RCC 7860 (cell line): ENCODE measurements at regions not wholly inside any gene's neighbourhood (a gene's known extent, or its start where the extent isn't known, plus 50 kb on each side); places are given as distances from the start of the nearest gene placed in this dataset.

Experiments used
- DNase-seq: peaks from one replicate; pipeline ENCODE4 v3.0.0-alpha.2; 2015; ENCODE audit warnings: low spot score
- FAIRE-seq: peaks from 2 replicates; lab custom pipeline; 2012; peaks lifted over from hg19 to GRCh38; lab: Jason Lieb, UNC

DNA sequence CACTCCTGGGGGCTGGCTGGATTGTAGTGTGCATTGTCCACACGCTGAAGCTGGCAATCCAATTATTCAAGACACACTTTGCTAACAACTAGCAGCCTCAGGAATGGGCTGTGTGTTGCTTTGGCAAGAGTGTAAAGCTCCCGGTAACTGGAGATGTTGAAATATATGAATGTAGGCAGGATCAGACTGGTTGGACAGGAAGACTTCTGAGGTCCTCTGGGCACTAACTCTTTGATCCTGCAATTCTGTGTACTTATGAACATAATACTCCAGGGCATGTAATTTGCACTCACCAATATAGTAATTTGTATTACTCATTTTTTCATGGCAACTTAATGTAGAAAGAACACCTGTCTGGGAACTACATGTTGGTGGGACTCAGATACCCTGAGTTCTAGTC, 106.7 kb upstream of the SLC28A3 start:
- no peak for FAIRE-seq
- no peak for DNase-seq

DNA sequence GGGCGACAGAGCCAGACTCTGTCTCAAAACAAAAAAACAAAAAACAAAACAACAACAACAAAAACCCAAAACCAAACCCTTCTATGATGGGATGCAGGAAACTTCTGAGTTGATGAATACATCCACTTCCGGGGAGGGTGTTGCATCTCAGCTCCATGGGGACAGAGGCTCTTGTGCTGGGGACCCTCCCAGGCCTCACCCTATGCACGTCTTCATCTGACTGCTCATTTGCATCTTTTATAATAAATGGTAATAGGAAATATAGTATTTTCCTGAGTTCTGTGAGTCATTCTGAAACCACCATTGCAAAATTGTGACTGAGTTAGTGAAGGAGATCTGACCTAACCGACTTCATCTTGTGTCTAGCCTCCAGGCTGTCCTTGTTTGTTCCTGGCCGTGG, 109.5 kb upstream of the SLC28A3 start:
- no peak for FAIRE-seq
- no peak for DNase-seq

DNA sequence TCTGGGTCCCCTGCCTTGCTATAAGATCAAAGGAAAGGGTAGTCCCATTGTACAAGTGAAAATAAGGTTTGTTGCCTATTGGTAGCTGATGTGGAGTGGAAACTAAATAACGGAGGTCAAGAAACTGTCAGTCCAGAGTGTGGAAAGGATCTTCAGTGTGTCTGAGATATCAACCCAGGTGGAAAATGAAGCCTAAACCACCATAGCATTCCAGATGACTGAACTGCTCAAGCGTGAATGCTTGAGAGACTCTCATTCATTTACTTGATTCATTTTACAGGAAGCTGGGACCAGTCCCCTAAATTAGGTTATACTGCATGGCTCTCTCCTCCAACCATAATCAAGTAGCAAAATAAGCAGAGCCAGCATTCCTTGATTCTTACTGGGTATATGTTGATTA, 116.0 kb upstream of the SLC28A3 start:
- no peak for DNase-seq

DNA sequence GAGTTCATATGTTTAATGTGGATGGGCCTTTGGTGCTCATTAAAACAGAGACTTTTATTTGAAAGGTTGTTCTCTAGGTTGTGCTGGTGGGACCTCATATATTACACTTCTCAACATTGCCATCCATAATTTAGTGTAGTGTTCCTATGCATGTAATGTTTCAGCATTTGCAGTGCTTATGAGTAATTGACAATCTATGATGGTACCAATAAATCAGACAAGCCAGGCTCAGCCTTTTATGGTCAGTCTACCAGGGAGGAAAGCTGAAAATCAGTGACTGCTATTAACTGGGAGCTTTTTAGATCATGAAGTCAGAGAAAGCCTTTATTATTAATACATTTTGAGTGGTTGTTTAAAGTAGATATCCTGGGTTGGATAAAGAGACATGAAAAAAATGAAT, 120.1 kb upstream of the SLC28A3 start:
- FAIRE-seq, result no peak
- no peak for DNase-seq

More for the DNA sequence above, 116.0 kb upstream of the SLC28A3 start:
- no peak for FAIRE-seq

DNA sequence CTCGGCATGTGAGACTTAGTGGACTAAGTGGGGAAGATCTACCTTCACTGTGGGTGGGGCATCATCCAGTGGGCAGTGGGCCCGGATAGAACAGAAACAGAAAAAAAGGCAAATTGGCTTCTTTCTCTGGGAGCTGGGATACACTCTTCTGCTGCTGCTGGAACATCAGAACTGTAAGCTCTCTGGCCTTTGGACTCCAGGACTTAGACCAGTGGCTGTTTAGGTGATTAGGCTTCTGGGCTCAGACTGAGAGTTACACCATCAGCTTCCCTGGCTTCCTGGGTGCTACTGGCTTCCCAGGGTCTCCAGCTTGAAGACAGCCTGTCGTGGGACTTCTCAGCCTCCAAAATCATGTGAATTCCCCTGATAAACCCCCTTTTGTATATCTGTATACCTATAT, 122.7 kb upstream of the SLC28A3 start:
- FAIRE-seq, result no peak
- DNase-seq, result no peak

DNA sequence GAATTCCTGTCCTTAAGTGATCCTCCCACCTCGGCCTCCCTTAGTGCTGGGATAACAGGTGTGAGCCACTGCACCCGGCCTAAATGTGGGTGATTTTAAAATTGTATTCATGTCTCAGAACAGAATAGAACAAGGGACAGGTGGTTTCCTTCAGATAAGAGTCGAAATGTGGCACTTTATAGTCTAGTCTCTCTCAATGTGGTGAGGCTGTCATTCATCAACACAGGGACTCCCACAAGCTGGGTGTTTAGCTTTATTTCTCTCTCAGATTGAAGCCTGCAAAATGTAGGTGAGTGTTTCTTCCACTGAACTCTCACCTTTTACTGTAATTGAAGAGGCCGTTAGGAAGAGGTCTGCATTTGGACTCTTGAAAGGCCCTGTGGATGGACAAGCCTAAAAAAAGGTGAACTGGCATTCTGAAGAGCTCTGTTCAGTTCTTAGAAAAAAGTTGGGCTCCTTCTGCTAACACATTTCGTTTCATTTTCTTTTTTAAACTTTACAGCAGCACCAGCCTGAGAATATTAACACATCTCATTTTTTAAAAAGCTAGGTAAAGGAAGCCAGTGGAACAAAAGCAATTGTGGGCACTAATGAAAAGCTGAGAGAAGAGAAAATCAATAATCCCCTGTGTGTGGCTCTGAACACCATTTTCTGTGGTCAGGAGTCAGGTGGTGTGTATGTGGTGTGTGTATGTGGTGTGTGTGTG, 126.2 kb upstream of the SLC28A3 start:
- no peak for FAIRE-seq
- no peak for DNase-seq

DNA sequence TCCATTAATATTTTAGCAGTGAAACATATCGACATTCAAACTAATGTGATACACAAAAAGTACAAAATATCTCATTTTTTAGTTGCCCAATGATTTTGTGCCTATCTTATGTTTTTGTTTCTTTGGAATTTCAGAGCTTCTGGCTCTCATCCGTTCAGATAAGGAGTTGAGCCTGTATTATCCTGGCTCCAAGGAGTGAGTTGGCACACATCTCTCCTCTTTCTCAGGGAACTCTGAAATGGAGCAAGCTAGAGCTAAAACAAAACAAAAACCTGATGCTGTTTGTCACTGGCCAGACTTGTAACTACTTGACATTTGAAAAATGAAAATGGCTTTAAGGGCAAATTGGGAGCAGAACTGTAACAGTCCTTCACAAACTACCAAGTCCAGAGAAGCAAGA, 131.3 kb upstream of the SLC28A3 start:
- no peak for FAIRE-seq
- no peak for DNase-seq

DNA sequence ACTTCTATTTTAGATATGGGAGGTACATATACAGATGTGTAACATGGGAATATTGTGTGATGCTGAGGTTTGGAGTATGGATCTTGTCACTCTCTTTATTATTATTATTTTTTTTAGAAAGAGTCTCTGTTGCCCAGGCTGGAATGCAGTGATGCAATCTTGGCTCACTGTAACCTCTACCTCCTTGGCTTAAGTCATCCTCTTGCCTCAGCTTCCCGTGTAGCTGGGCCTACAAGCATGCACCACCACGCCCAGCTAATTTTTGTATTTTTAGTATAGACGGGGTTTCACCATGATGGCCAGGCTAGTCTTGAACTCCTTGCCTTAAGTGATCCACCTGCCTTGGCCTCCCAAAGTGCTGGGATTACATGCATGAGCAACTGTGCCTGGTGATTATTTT, 138.4 kb upstream of the SLC28A3 start:
- no peak for DNase-seq
- FAIRE-seq, result no peak

DNA sequence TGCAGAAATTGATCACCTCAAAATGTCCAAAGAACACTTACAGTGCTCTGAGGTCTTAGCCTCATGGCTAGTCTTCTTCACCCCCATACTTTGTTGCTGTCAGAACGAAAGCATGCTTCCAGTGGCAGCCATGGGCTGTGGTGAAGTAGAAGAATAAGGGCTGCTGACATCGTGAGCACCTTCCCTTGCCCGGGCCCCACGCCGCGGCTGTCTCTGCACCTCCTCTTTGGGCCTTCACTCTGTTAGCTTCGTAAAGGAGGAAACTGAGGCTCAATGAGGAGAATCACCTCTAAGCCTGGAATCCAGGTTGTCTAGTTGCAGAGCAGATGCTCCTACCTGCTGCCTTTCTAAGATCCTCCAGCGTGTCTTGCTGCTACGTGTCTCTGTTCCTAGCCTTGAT, 139.5 kb upstream of the SLC28A3 start:
- DNase-seq (no peak), FAIRE-seq (no peak)

DNA sequence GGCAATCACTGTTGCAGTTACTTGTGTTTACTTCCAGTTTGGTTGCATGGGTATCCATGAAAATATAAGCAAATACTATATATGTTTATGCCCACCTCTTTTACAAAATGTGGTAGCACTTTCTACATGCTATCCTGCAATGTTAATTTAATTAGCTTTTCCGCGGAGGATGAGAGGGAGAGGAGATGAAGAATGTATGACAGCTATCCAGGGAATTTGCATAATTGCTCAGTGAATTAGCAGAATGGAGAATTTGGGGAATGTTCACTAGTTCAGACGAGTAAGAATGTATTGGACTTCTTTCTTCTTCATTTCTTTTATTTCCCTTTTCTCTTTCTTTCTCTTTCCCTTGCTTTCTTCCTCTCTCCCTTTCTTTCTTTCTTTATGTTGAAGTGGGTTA, 140.7 kb upstream of the SLC28A3 start:
- FAIRE-seq, result no peak
- no peak for DNase-seq

DNA sequence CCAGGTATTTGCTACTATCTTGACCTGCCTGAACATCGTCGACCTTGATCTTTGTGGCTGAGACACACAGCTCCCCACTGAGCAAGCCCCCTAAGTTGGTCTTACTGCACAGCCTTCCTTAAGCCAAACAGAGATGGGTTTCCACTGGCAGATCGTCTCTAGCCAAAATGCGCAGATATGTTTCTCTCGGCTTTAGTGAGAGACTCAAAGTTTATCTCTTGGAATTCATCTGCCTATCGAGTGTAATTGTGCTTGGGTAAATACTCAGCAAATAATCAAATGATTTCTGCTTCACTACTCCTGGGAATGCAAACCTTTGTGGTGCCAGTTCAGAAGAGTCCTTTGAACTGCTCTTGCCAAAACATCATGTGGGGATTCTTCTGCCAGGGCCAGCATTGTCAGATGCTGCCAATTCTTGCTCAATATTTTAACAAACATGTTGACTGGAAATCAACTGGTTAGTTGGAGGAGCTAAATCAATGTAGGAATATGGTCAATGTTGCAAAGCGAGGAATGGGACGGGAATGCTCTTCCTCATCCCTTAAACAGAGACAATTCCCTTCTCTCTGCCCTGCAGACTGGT, 141.2 kb upstream of the SLC28A3 start:
- DNase-seq, result no peak
- FAIRE-seq, result no peak

DNA sequence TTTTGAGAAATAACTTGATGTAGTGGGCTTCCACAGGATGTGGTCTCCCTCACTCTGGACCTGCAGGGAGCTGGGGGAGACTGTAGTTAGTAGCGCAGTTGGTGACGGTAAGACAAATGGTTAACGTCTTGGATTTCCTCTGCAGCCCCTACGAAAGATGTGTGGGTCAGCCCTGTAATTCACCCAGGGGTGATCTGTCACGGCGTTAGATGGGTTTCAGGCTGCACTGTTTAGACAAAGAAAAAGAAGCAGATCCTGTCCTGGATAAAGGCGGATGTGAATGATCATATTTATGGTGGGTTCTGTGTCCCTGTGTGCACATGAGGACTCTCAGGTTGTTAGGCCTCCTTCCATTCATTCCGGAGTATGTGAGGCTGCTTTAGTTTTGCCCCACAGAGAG, 142.0 kb upstream of the SLC28A3 start:
- no peak for DNase-seq
- no peak for FAIRE-seq

DNA sequence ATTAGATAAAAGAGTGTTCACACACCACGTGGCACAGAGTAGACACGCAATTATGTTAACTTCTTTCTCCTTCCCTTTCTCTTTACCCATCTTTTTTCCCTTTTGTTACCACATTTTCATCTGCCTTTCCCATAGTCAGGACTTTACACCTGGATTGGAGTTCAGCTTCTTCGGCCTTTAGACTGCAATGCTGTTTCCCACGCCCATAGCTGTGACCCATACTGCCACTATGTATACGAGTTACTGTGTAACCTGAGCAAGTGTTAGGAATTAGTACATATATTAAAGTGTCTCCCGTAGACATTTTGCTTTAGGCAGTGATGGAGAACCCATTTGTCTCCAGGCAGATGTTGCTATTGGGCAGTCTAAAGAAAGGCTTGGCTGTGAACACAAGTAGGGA, 143.6 kb upstream of the SLC28A3 start:
- FAIRE-seq (no peak), DNase-seq (no peak)

DNA sequence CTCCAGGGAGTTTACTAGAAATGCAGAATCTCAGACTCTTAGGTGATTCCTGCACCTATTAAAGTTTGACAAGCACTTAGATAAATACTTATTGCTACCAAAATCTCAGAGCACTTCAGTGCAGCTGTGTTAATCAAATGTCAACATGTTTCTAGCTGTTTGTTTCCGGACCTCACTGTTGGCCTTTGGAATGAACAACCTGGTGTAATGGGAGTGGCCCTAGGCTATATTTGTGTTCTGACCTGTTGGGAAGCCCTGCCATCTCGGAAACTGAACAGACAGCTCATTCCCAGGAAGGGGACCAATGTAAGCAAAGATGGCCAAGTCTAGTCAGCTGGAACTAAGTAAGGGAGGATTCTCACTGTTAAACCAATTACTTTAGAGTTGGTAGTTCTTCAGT, 145.0 kb upstream of the SLC28A3 start:
- DNase-seq, result no peak
- no peak for FAIRE-seq

DNA sequence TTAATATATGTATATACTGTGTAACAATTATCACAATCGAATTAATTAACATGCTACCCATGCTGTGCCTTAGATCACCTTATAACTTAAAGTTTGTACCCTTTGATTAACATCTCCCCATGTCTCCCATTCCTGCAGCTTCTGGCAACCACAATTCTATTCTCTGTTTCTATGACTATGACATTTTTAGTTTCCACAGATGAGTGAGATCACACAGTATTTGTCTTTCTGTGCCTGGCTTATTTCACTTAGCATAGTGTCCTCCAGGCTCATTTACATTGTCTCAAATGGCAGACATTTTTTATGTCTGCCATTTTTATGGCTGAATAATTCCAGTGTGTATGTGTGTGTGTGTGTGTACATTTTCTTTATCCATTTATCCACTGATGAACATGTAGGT, 146.1 kb upstream of the SLC28A3 start:
- FAIRE-seq (no peak), DNase-seq (no peak)

DNA sequence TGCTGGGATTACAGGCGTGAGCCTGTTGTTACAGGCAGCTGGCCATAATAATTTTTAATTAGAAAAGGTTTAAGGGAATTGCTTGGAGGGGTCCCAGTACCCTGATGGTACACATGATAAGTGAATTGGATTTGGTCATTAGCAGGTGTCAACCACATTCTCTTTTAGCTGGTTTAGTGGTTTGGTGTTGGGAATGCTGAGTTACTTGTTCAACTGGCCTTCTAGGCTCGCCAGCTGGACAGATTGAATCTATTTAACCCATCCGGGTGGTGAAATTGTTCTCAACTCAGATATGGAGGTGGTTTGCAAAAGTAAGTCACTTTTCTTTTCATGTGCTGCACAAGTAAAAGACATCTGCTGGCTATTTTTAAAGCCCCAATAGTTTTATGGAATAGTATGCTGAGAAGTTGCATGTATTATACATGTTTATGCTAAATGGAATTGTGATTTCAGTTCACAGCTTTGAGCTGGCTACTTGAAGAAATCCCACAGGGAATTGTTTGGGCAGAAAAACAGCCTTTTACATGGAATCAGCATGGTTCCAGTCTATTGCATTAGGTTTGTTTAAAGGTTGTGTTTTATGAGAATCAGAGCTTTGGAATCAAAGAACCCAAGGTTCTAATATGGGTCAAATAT, 149.8 kb upstream of the SLC28A3 start:
- FAIRE-seq, result no peak

DNA sequence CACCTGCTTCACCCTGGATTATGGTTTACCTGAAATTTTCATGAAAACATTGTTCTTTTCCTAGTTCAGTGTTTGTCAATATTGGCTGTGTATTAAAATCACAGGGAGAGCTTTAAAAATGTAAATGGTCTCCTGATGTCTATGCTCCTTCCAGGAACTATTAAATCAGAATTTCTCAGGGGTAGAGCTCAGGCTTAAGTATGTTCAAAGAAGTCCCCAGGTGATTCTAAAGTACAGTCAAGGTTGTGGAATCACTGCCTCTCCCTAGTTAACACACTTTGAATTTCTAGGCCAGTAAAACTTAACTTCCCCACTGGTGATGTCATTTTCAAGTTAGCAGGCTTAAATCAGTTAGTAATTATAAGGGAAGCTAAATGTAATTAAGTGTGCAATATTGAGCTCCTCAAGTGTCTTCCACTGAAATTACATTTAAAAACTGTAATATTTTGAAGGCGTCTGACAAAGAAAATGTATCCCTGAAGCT, 150.3 kb upstream of the SLC28A3 start:
- DNase-seq, result no peak
- no peak for FAIRE-seq

More for the DNA sequence above, 149.8 kb upstream of the SLC28A3 start:
- DNase-seq, result no peak

DNA sequence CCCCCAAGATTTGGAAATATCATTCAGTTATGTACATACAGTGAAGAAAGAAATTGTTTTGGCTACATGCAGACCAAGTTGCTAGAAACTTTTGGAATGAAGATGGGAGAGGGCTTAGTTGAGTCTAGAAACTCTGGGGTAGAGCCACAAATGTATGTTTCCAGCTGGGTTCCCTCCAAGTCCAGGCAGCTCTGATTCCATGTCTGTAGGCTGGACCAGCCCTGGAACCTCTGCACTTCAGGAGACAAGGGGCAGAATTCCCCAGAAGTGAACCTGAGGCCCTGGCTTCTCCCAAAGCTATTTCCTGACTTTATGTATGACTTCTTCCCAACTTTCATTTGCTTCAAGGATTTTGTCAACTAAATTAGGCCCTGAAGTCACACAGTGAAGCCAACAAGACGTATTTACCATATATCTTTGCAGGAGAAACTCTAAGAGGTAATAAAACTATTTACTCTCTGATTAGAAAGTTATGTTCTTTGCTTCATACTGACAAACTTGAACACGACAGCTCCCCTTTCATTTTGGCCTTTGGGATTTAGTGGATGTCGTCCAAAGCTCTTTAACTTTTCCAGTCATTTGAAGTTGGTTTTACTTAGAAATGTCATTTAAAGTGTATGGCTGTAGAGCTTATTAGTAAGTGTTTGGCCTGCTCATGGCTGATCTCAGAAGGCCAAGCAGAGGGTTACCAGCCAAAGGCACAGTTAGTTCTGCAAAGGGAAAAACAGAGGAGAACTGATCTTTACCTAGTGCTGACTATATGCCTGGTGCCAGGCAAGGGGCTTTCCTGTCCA, 152.0 kb upstream of the SLC28A3 start:
- DNase-seq (no peak), FAIRE-seq (no peak)

DNA sequence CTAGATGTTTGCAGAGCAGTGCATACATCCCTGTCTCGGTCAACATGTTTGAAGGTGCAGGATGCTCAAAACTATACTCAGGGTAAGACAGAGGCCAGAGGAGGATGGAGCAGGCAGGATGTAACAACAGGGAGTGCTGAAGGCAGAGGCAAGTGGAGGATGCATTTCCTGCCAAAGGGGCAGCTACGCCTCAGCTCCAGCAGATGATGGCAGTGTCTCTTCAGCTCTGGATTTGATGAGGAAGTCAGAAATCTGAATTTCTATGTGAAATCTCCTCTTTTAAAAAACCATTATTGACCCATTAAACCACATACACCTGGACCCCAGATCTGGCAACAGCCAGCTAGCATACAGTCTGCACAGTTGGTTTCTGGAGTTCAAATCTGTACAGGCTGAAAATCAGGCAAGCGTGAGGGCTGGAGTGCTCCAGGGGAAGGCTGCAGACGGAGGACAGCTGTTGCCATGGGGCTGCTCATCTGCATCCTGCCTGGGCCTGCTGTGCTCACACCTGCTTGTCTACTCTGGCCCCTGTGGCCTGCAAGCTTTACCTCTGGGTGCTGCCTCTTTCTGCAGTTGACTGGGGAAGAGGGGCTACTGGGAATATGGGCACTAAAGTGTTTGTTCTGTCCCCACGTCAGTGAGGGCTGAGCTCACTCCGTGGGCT, 152.9 kb upstream of the SLC28A3 start:
- FAIRE-seq (no peak), DNase-seq (no peak)

DNA sequence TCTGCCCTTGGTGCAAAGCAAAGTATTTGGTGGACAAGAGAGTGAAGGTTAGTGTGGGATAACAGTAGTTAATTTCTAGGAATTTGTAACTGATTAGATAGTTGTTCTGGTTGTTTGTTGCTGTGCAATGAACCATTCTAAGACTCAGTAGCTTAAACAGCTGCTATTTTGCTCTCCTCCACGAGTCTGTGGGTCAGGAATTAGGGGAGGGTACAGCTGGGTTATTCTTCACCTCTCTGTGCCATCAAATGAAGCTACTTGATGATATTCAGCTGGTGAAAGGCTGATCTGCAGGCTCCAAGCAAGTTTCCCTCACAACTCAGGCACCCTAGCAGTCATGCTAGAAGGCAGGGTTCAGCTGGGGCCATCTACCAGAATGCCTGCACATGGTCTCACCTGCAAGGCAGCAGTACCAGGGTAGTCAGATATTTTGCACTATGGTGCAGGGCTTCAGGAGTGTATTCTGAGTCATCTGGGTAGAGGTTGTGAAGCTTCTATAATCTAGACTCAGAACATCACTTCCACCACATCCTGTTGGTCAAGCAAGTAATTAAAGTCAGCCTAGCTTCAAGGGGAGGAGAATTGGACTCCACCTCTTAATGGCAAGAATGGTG, 159.5 kb upstream of the SLC28A3 start:
- FAIRE-seq, result no peak
- no peak for DNase-seq

DNA sequence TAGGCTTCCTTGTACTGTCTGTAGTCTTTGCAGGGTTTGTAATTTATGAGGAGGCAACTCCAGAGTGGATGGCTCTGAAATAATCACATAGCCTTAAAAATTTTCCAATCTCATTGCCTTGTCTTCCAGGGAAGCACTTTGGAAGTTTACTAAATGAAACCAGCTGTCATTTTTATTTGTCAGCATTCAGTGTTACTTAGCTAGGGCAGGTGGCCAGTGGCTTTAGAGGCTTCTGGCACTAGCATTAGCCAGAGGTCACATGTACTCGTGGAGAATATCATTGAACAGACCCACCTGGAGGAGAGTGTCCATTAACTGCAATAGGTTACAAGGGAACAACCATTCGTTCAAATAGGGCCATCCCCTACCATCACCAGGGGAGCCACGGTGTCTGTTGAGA, 160.3 kb upstream of the SLC28A3 start:
- no peak for FAIRE-seq
- no peak for DNase-seq
